Bronchial epithelial cell (primary cell): ENCODE measurements at regions not wholly inside any gene's neighbourhood (a gene's known extent, or its start where the extent isn't known, plus 50 kb on each side); places are given as distances from the start of the nearest gene placed in this dataset.
A peak's percentile ranks its signal among the peaks of the same experiment; 100 is the strongest.

Experiments
- DNase-seq: peaks from one replicate; pipeline ENCODE4 v3.0.0-alpha.2; 2010; ENCODE audit warnings: low read depth
- FAIRE-seq: peaks from 2 replicates; lab custom pipeline; 2011; peaks lifted over from hg19 to GRCh38; lab: Jason Lieb, UNC
- H3K27me3 ChIP-seq: 2 replicates; pipeline ENCODE4 v1.5.1; 2011; ENCODE audit warnings: low read length; ENCODE audit not compliant: control insufficient read depth, insufficient read depth
- H3K36me3 ChIP-seq: 2 replicates; pipeline ENCODE4 v1.5.1; 2011; ENCODE audit warnings: low read length; ENCODE audit not compliant: control insufficient read depth, insufficient read depth
- H3K4me3 ChIP-seq: 2 replicates; pipeline ENCODE4 v1.5.1; 2011; ENCODE audit warnings: mild to moderate bottlenecking, low read depth, low read length, control low read depth
- CTCF ChIP-seq: IDR thresholded peaks from 2 replicates; pipeline ENCODE4 v1.5.1; 2011; ENCODE audit warnings: mild to moderate bottlenecking, moderate library complexity, low read length, control low read depth, inconsistent platforms; ENCODE audit not compliant: insufficient read depth, severe bottlenecking

DNA sequence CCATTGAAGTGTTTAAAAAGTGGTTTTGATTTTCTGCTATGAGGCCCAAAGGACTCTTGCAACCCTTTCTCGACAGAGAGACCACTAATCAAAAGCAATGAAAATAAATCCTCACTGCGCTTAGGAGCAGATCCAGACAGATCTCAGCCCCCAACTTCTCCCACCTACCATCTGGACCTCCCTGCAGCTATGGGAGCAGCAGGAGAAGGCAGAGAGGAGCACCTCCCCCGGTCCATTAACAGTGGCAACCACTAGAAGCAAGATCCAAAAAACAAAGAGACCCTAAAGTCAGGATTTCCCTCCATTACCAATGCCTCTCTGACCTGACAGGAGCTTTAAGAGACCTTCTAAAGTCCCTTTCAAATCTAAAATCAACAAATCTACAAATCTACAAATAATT, 99.0 kb upstream of the LSM8 start:
- no peak for TF ChIP-seq CTCF
- no peaks in the 10 kb centered on the region for H3K36me3 ChIP-seq
- no peak for DNase-seq
- H3K27me3 ChIP-seq, result no peaks in the 10 kb centered on the region
- no peak for FAIRE-seq
- H3K4me3 ChIP-seq, result no peak overlapping the region

GRCh38 chr7:118087126-118087525, 96.8 kb upstream of the LSM8 start:
- H3K36me3 ChIP-seq, result no peaks in the 10 kb centered on the region
- no peak for TF ChIP-seq CTCF
- peak; percentile 74 for DNase-seq
- H3K4me3 ChIP-seq, result no peak overlapping the region
- no peak for FAIRE-seq
- no peaks in the 10 kb centered on the region for H3K27me3 ChIP-seq

DNA sequence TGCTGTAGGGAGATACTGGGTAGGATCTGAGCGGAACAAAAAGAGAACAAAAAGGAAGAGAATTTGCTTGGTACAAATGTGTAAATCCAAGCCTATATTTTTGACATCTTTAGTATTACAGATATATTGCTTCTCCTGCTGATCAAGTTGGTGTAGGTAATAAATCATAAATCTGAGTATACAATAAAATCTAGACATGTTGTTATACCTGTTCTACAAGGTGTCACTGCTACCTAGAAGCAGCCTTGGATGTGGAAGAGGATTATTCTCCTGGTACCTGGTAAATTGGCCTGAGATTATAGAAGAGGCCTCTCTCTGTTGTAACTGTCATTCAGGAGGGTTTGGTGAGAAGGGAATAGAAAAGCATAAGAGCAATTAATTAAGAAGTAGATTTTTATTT, 89.9 kb upstream of the LSM8 start:
- Histone ChIP-seq H3K36me3 (no peaks in the 10 kb centered on the region), H3K4me3 (no peak overlapping the region), H3K27me3 (no peaks in the 10 kb centered on the region)
- TF ChIP-seq CTCF, result no peak
- DNase-seq, result no peak
- FAIRE-seq, result no peak

GRCh38 chr7:118104812-118105441, 79.0 kb upstream of the LSM8 start:
- DNase-seq (peak; percentile 65), FAIRE-seq (no peak)
- H3K27me3 ChIP-seq, result no peaks in the 10 kb centered on the region
- TF ChIP-seq CTCF, result peak; percentile 44
- H3K36me3 ChIP-seq, result no peaks in the 10 kb centered on the region
- no peak overlapping the region for H3K4me3 ChIP-seq

- no peaks in the 10 kb centered on the region for H3K27me3 ChIP-seq
- TF ChIP-seq CTCF, result no peak
- peak; percentile 97 for DNase-seq
- no peaks in the 10 kb centered on the region for H3K36me3 ChIP-seq
- H3K4me3 ChIP-seq, result no peak overlapping the region
- no peak for FAIRE-seq
These were observed 74.4 kb upstream of the LSM8 start for GRCh38 chr7:118109607-118110006.
